Fibroblast of the aortic adventitia (primary cell): ENCODE measurements at regions not wholly inside any gene's neighbourhood (a gene's known extent, or its start where the extent isn't known, plus 50 kb on each side); places are given as distances from the start of the nearest gene placed in this dataset.
"Not testable (repeated sequence)": the region's sequence is repeated elsewhere in the genome, so short reads cannot be mapped to it uniquely, and the experiment has no call there.

Source experiments
- DNase-seq: peaks from one replicate; pipeline ENCODE4 v3.0.0-alpha.2; 2010; ENCODE audit warnings: low read depth
- H3K4me3 ChIP-seq: 2 replicates; pipeline ENCODE4 v1.5.1; 2011; ENCODE audit warnings: low read depth, mild to moderate bottlenecking, control low read depth, low read length, moderate library complexity
- CTCF ChIP-seq: IDR thresholded peaks from 2 replicates; pipeline ENCODE4 v1.5.1; 2011; ENCODE audit warnings: mild to moderate bottlenecking, low read length, control low read depth, inconsistent platforms; ENCODE audit not compliant: insufficient read depth

GRCh38 chr1:38657873-38658272 lies 201.7 kb downstream of the RRAGC start:
- DNase-seq, result no peak
- H3K4me3 ChIP-seq, result no peak overlapping the region
- no peak for TF ChIP-seq CTCF

GRCh38 chr1:38657207-38657840 lies 202.2 kb downstream of the RRAGC start:
- DNase-seq, result no peak
- no peak overlapping the region for H3K4me3 ChIP-seq
- TF ChIP-seq CTCF, result no peak

- no peak overlapping the region for H3K4me3 ChIP-seq
- TF ChIP-seq CTCF, result no peak
- no peak for DNase-seq
These were observed 202.8 kb downstream of the RRAGC start for GRCh38 chr1:38656726-38657125.

- H3K4me3 ChIP-seq, result no peak overlapping the region
- TF ChIP-seq CTCF, result no peak
- DNase-seq, result no peak
These were observed 207.4 kb downstream of the RRAGC start for GRCh38 chr1:38652217-38652616.

GRCh38 chr1:38651669-38652068 lies 207.9 kb downstream of the RRAGC start:
- no peak overlapping the region for H3K4me3 ChIP-seq
- no peak for DNase-seq
- no peak for TF ChIP-seq CTCF

- no peak for DNase-seq
- TF ChIP-seq CTCF, result no peak
- H3K4me3 ChIP-seq, result no peak overlapping the region
These were observed 211.2 kb downstream of the RRAGC start for GRCh38 chr1:38648417-38648816.

- DNase-seq, H3K4me3 ChIP-seq: not testable (repeated sequence)
These were observed 212.2 kb downstream of the RRAGC start for GRCh38 chr1:38647341-38647740.
